Stimulated activated effector memory CD8-positive, alpha-beta T cell treated with anti-CD3 and anti-CD28 coated beads, Interleukin-12 subunit alpha, Interleukin-12 subunit beta, amount 100 ng/mL, for 72 hours (primary cell): ENCODE measurements at regions not wholly inside any gene's neighbourhood (a gene's known extent, or its start where the extent isn't known, plus 50 kb on each side); places are given as distances from the start of the nearest gene placed in this dataset.
"Not testable (repeated sequence)": the region's sequence is repeated elsewhere in the genome, so short reads cannot be mapped to it uniquely, and the experiment has no call there.

Experiments
- ATAC-seq: fragments of 150-1000 bp; cut with Tn5 transposase; 2 replicates; pipeline ENCODE4 v1.10.0; 2021
- DNase-seq, 2 donors: peaks; one replicate each; pipeline ENCODE4 v3.0.0; 2021 to 2022; ENCODE audit warnings: low spot score in 2 of 2
- H3K27ac Mint-ChIP-seq: one replicate; pipeline ENCODE4 v1.8.0; 2022; ENCODE audit warnings: mild to moderate bottlenecking, mixed read lengths
- H3K36me3 Mint-ChIP-seq: one replicate; pipeline ENCODE4 v1.8.0; 2022; ENCODE audit warnings: mild to moderate bottlenecking, mixed read lengths
- H3K4me1 Mint-ChIP-seq: one replicate; pipeline ENCODE4 v1.8.0; 2022; ENCODE audit warnings: mixed read lengths
- H3K4me3 Mint-ChIP-seq: one replicate; pipeline ENCODE4 v1.8.0; 2022; ENCODE audit warnings: mild to moderate bottlenecking, mixed read lengths
- H3K9me3 Mint-ChIP-seq: one replicate; pipeline ENCODE4 v1.8.0; 2022; ENCODE audit warnings: mixed read lengths

GRCh38 chr15:35198197-35198596 lies 113.1 kb upstream of the NANOGP8 start:
- H3K9me3 Mint-ChIP-seq = no peaks in the 10 kb centered on the region
- DNase-seq (no peak), ATAC-seq (no peak)
- H3K36me3 Mint-ChIP-seq = no peaks in the 10 kb centered on the region
- H3K4me3 Mint-ChIP-seq = no peak overlapping the region
- no peaks in the 10 kb centered on the region for H3K4me1 Mint-ChIP-seq
- H3K27ac Mint-ChIP-seq = no peak overlapping the region

GRCh38 chr15:35197754-35198153 lies 112.7 kb upstream of the NANOGP8 start:
- no peak overlapping the region for H3K4me3 Mint-ChIP-seq
- H3K27ac Mint-ChIP-seq = no peak overlapping the region
- H3K4me1 Mint-ChIP-seq = no peaks in the 10 kb centered on the region
- ATAC-seq = no peak
- DNase-seq = no peak
- H3K36me3 Mint-ChIP-seq = no peaks in the 10 kb centered on the region
- H3K9me3 Mint-ChIP-seq = no peaks in the 10 kb centered on the region

GRCh38 chr15:35197306-35197705 lies 112.2 kb upstream of the NANOGP8 start:
- no peak overlapping the region for H3K27ac Mint-ChIP-seq
- no peaks in the 10 kb centered on the region for H3K36me3 Mint-ChIP-seq
- no peaks in the 10 kb centered on the region for H3K9me3 Mint-ChIP-seq
- DNase-seq = no peak
- H3K4me3 Mint-ChIP-seq = no peak overlapping the region
- ATAC-seq = no peak
- H3K4me1 Mint-ChIP-seq = no peaks in the 10 kb centered on the region

GRCh38 chr15:35196273-35196672 lies 111.2 kb upstream of the NANOGP8 start:
- H3K9me3 Mint-ChIP-seq = peaks cover 5% of the 10 kb centered on the region
- H3K36me3 Mint-ChIP-seq = no peaks in the 10 kb centered on the region
- no peak for DNase-seq
- no peak overlapping the region for H3K4me3 Mint-ChIP-seq
- H3K4me1 Mint-ChIP-seq = no peaks in the 10 kb centered on the region
- H3K27ac Mint-ChIP-seq = no peak overlapping the region
- no peak for ATAC-seq

GRCh38 chr15:35195649-35196048 lies 110.6 kb upstream of the NANOGP8 start:
- Mint-ChIP-seq H3K4me1 (no peaks in the 10 kb centered on the region), H3K27ac (no peak overlapping the region), H3K36me3 (no peaks in the 10 kb centered on the region), H3K4me3 (no peak overlapping the region), H3K9me3 (peaks cover 5% of the 10 kb centered on the region)
- DNase-seq (no peak), ATAC-seq (no peak)

GRCh38 chr15:35195031-35195430 lies 109.9 kb upstream of the NANOGP8 start:
- Mint-ChIP-seq H3K4me3 (no peak overlapping the region), H3K27ac (no peak overlapping the region), H3K9me3 (peaks cover 6% of the 10 kb centered on the region)

GRCh38 chr15:35194296-35194695 lies 109.2 kb upstream of the NANOGP8 start:
- ATAC-seq = no peak

More at GRCh38 chr15:35195031-35195430, 109.9 kb upstream of the NANOGP8 start:
- Mint-ChIP-seq H3K4me1 (no peaks in the 10 kb centered on the region), H3K36me3 (no peaks in the 10 kb centered on the region)
- DNase-seq (no peak), ATAC-seq (no peak)

GRCh38 chr15:35191783-35192182 lies 106.7 kb upstream of the NANOGP8 start:
- Mint-ChIP-seq H3K4me3 (no peak overlapping the region), H3K36me3 (no peaks in the 10 kb centered on the region), H3K27ac (no peak overlapping the region), H3K9me3 (peaks cover 16% of the 10 kb centered on the region), H3K4me1 (no peaks in the 10 kb centered on the region)
- ATAC-seq = no peak
- no peak for DNase-seq

More at GRCh38 chr15:35194296-35194695, 109.2 kb upstream of the NANOGP8 start:
- no peak overlapping the region for H3K4me3 Mint-ChIP-seq
- DNase-seq = no peak
- H3K4me1 Mint-ChIP-seq = no peaks in the 10 kb centered on the region
- no peaks in the 10 kb centered on the region for H3K36me3 Mint-ChIP-seq
- no peak overlapping the region for H3K27ac Mint-ChIP-seq
- H3K9me3 Mint-ChIP-seq = peaks cover 14% of the 10 kb centered on the region

GRCh38 chr15:35186346-35186745 lies 101.3 kb upstream of the NANOGP8 start:
- no peak for ATAC-seq
- no peak for DNase-seq
- no peaks in the 10 kb centered on the region for H3K36me3 Mint-ChIP-seq
- H3K9me3 Mint-ChIP-seq = peaks cover 11% of the 10 kb centered on the region
- H3K4me3 Mint-ChIP-seq = no peak overlapping the region
- H3K27ac Mint-ChIP-seq = no peak overlapping the region
- H3K4me1 Mint-ChIP-seq = no peaks in the 10 kb centered on the region

- no peaks in the 10 kb centered on the region for H3K36me3 Mint-ChIP-seq
These were observed 99.6 kb upstream of the NANOGP8 start for GRCh38 chr15:35184646-35185045.

GRCh38 chr15:35182841-35183479 lies 97.9 kb upstream of the NANOGP8 start:
- DNase-seq (no peak), ATAC-seq (no peak)
- no peaks in the 10 kb centered on the region for H3K4me1 Mint-ChIP-seq
- H3K9me3 Mint-ChIP-seq = no peaks in the 10 kb centered on the region
- H3K27ac Mint-ChIP-seq = no peak overlapping the region
- no peaks in the 10 kb centered on the region for H3K36me3 Mint-ChIP-seq
- no peak overlapping the region for H3K4me3 Mint-ChIP-seq

More at GRCh38 chr15:35184646-35185045, 99.6 kb upstream of the NANOGP8 start:
- Mint-ChIP-seq H3K4me1 (no peaks in the 10 kb centered on the region), H3K4me3 (no peak overlapping the region), H3K27ac (no peak overlapping the region), H3K9me3 (peaks cover 6% of the 10 kb centered on the region)
- ATAC-seq (no peak), DNase-seq (no peak)

GRCh38 chr15:35181538-35181937 lies 96.4 kb upstream of the NANOGP8 start:
- no peaks in the 10 kb centered on the region for H3K36me3 Mint-ChIP-seq
- H3K27ac Mint-ChIP-seq = no peak overlapping the region
- H3K4me3 Mint-ChIP-seq = no peak overlapping the region
- no peaks in the 10 kb centered on the region for H3K4me1 Mint-ChIP-seq
- ATAC-seq (peak; percentile 40), DNase-seq (no peak)
- H3K9me3 Mint-ChIP-seq = no peaks in the 10 kb centered on the region

- H3K36me3 Mint-ChIP-seq = no peaks in the 10 kb centered on the region
- H3K27ac Mint-ChIP-seq = no peak overlapping the region
- no peaks in the 10 kb centered on the region for H3K9me3 Mint-ChIP-seq
- no peak for DNase-seq
- H3K4me1 Mint-ChIP-seq = no peaks in the 10 kb centered on the region
- no peak for ATAC-seq
- H3K4me3 Mint-ChIP-seq = no peak overlapping the region
These were observed 94.6 kb upstream of the NANOGP8 start for GRCh38 chr15:35179739-35180138.

- not testable (repeated sequence) for H3K9me3 Mint-ChIP-seq, H3K4me3 Mint-ChIP-seq, H3K36me3 Mint-ChIP-seq, H3K27ac Mint-ChIP-seq, H3K4me1 Mint-ChIP-seq, DNase-seq, ATAC-seq
These were observed 93.1 kb upstream of the NANOGP8 start for GRCh38 chr15:35178186-35178585.

GRCh38 chr15:35174948-35175347 lies 89.9 kb upstream of the NANOGP8 start:
- Mint-ChIP-seq H3K4me1 (no peaks in the 10 kb centered on the region), H3K36me3 (no peaks in the 10 kb centered on the region), H3K9me3 (no peaks in the 10 kb centered on the region), H3K4me3 (no peak overlapping the region), H3K27ac (no peak overlapping the region)
- ATAC-seq (no peak), DNase-seq (no peak)

- DNase-seq (no peak), ATAC-seq (no peak)
- Mint-ChIP-seq H3K4me1 (no peaks in the 10 kb centered on the region), H3K36me3 (no peaks in the 10 kb centered on the region), H3K4me3 (no peak overlapping the region), H3K9me3 (no peaks in the 10 kb centered on the region), H3K27ac (no peak overlapping the region)
These were observed 88.5 kb upstream of the NANOGP8 start for GRCh38 chr15:35173444-35174118.
